ENCODE measurements at regions not wholly inside any gene's neighbourhood (a gene's known extent, or its start where the extent isn't known, plus 50 kb on each side); places are given as distances from the start of the nearest gene placed in this dataset.

DNA sequence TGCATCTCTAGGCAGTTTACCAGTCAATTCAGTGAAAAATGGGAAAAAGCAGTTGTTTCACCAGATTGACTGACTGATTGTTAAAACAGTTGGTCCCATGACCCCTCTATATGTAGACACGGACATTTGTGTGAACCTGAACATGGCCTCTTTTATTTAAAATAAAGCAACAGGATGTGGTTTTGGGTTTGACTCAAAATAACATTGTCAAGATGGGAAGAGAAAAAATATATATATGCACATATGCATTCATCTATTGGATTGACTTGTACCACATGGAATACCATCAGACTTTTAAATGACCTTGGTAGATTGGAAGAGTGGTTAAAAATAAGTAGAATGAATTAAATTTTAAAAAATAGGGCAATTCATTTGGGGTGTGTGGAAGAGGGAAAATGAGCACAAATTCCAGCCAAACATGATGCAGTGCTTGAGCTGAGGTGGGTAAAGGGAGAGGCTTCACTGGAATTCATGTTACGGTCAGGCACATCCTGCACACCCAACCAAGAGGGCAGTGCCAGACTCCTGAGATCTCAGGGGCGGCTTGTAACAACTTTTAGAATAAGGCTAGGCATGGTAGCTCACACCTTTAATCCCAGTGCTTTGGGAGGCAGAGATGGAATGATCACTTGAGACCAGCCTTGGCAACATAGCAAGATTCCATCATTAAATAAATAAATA is 560.7 kb upstream of the TENM3 start:
- DNase-seq (ENCODE audit: low spot score): no peak

DNA sequence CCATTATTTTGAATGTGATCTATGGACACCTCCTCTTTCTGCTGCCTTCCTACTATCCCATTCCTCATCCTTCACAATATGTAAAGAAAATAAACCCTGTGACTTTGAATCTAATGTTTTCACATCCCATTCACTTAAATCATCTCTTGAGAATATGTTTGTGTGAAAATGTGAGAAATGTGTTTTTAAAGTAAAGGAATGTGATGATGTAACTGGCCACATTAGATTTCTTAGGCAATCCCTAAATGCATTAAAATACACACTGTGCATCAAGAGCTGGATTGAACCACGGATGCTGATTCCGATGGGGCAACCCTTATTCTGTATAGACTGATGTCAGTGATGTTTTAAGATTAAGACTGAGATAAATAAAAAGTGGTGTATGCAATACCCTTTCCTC is 558.9 kb upstream of the TENM3 start:
- no peak for DNase-seq (ENCODE audit: low spot score)

DNA sequence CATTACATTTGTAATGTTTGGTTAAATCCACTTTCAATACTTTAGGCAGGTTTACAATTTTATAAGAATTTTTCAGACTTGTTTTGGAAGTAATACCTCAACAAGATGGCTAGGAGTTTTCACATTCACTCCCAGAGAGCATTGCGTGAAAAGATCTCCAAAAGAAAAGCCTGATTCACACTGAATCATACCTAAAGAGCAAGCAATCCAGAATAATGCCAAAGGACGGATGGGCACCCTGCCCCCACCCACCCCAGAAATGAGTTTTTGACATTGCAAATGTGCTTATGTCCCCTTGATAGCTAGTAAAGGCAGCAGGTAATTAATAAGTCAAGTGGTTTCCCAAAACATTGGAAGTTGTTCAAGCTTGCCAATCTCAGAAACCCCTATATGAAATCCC is 557.7 kb upstream of the TENM3 start:
- DNase-seq (ENCODE audit: low spot score): no peak

DNA sequence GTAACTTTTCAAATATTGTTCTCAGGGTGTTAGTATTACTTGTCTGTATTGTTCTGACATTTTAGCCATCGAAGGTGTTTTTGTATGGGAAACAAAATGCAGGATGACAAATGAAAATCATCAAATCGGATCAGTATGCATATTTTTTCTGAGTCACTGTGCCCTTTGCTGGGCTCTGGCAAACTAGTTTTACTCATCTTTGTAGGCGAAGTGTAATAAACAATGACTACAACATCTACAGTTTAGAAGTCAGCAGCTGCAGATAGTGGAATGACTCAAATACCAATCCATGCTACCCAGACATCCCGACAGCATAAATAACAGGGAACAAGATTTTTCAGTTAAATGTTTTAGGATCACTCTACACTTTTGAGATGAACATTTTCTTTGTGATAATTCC is 557.3 kb upstream of the TENM3 start:
- peak; percentile 6 for DNase-seq (ENCODE audit: low spot score)

DNA sequence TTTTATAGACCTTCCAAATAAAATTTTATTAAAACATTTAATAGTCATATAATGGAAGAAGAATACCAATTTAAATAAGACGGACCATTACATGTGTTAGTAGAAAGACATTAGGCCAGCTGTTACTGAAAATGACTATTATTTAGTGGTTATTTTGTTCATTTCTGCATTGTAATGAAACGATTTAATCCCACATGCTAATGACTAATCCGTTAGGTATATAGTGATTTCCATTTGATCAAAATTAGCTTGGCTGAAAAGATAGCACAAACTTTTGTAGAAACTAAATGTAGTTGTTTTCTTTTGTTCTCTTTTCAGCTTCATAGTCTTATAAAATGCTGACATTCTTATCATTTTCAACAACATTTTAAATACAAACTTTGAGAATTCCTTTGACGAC is 556.1 kb upstream of the TENM3 start:
- DNase-seq (ENCODE audit: low spot score): no peak

DNA sequence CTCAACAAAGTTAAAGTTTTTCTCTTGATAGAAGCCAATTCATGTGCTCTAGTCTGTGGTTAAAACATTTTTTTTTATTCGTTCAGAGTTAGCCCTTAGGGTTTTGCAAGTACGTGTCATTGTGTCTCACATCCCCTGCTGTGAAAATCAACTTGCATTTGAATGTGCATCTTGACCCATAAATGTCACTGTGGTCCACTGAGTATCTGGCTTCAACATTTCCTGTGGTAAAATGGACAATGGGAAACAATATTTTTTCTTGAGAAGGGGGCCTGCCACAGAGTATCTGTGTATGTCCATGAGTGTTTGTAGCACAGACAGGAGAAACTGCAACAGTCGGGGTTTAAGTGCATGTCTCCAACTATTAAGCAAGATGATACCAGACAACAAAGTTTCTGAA is 554.8 kb upstream of the TENM3 start:
- DNase-seq (ENCODE audit: low spot score): no peak

DNA sequence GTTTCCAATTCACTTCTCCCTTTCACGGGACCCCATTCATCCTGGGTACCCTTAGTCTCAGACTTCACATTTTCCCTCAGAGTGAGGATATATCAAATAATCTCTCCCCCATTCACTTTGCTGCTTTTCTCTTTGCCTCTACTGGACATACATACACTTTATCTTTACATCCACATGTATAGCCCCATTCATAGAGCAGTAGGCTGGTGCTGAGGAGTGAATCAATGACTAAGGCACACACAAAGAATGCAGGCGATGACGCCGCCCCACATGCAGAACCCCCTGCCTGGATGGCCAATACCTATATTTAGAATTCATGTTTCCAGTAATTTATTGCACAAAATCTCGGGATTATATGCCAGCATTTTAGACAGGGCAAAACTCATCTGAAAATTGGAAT is 554.3 kb upstream of the TENM3 start:
- no peak for DNase-seq (ENCODE audit: low spot score)

DNA sequence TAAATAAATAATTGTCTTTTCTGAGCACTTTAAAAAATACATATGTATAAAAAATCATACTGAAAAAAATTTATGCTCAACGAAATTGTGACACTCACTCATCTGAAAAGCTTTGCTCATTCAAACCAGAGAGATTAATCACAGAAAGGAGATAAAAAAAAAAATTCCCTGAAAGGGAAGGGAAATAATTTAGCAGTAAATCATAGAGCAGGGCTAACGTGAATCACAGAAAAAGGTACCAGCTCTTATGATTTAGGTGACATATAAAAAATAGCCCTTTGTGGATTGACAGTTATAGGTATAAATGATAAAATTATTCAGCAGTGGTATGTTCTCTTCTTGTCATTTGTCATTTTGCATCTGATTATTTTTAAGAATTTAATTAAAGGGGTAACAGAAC is 552.7 kb upstream of the TENM3 start:
- DNase-seq (ENCODE audit: low spot score): no peak

DNA sequence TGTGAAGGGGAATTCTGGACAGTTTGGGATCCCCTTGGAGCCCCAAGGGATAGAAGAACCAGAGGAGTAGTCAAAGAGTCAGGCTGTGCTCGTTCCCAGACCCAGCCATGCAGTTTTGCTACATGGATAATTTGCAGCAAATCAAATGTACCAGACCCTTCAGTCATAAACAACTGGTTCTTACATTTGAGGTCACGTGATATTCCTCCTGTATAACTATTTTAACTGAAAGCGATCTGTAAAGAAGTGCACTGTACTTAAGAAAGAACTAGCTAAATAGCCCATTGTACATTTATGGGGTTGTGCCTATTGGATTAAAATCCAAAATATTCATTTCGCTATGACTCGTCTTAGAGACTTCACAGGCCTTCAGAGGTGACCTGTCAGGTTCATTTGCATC is 550.2 kb upstream of the TENM3 start:
- DNase-seq (ENCODE audit: low spot score): no peak

DNA sequence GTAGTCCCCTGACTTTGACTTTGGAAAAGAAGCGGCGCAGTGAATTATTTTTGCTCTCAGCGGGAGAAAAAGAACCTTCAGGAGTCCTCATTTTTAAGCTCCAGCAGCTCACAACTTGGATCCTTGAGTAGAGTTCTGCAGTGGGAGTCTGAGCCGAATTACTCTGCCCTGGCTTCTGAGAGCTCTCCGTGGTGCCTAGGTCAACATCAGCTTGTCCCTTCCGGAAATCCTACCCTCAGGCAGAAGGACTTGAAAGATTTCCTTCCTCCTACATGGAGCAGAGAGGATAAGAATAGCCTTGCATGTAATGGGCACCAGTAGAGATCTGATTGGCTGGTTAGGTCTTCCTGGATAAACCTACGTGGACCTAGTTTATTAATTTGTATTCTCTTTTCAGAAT is 549.7 kb upstream of the TENM3 start:
- DNase-seq (ENCODE audit: low spot score): no peak

DNA sequence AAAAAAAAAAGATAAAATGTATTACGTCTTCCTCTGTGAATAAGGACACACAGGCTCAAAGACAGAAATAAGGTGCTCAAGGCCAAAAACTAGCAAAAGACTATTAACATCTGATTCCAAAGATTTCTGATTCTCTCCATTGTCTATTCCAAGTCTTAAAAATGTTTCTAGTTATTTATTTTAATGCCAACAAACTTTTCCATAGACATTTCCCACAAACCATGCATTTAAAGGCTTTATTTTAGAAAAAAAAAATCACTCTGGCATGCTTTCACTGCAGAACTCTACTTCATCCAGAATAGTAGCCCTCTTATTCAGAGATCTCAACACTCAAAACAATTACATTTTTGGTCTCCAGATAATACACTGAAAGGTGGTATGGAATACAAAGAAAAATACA is 545.0 kb upstream of the TENM3 start:
- DNase-seq (ENCODE audit: low spot score): no peak

DNA sequence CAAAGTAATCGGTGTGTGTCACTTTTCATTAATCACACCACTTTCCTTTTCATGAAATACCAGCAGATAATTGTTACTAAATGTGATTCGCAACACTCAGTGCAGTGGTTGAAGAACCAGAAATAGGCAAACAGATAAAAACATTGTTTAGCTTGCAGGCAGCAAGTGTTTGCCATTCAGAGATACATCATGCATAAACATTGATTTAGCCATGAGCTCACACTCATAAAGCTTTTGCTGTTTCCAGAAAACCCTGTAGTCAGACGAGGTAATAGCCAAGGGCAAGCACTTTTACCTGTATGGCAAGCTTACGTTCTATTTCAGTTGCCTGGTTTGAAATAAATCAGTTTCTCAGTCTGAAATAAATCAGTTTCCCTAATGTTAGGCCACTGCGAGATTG is 542.0 kb upstream of the TENM3 start:
- DNase-seq (ENCODE audit: low spot score): no peak

DNA sequence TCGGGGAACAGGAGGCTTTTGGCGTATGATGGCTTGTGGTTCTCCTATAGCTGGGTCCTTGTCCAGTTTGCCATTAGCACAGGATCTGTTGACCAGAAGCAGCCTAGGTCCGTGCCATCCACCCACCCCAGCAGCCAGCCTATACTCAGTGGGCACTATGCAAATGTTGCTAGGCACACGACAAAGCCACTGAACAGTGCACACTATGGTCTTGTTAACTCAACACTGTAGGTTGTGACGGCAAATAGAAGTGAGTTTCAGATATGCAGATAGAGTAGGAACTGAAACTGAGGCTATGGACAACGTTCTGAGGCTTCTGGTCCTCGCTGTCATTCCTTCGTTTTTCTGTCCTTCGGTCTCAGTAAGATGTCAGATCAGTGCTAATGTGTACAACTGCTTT is 541.3 kb upstream of the TENM3 start:
- DNase-seq (ENCODE audit: low spot score): no peak

DNA sequence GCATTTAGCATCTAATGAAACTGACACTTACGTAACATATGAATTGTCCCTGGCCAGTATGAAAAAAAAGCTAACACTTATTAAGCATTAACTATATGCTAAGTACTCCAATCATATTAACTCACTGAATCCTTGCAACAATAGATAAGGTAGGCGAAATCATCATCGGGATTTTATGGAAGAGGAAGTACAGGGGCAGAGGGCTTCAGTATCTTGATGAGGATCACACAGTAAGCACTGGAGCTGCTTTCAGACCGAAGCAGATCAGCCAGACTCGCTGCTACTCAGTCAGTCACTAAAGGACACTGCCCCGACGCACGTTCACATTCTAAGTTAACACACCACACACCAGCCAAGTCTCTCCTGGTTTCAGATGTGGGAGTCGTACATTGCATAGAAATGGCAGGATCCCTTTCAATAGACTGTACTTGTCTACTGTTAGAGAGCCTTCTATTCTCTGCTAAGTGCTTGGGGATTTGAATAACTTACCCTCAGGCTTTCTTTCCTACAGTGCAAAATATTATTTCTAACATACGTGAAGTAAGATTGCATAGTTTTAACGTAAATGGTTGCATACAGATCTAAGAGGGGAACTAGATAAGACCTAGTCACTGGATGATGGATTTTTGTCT is 540.2 kb upstream of the TENM3 start:
- no peak for DNase-seq (ENCODE audit: low spot score)

DNA sequence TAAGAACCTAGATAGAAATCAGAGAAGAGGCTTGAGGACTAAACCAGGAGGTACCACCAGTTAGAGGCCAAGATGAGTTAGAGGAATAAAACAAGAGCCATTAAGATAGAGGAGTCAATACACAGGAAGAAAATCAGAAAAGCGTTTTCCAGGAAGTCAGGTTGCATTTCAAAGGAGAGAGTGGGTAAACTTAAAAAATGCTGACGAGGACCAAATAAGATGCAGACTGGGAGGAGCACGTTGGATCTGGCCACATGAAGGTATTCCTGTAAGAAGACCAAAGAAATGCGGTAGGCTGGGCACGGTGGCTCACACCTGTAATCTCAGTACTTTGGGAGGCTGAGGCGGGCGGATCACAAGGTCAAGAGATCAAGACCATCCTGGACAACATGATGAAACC is 533.1 kb upstream of the TENM3 start:
- no peak for DNase-seq (ENCODE audit: low spot score)

DNA sequence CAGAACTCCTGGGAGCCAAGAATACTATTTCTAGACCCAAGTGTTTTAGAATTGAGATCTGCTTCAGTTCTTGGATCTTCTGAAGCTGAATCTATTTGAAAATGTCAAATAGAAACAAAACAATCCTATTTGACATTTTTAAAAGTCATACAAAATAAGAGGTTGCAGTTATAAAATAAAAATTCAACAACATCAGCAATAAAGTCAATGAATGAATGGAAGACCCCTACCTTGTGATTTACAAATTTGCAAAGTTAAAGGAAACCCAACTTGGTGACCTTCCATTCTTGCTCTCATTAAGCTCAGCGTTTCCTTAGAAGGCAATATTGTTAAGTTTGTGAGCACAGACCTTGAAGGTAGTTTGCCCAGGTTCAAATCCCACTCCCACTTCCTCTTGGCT is 531.8 kb upstream of the TENM3 start:
- no peak for DNase-seq (ENCODE audit: low spot score)

DNA sequence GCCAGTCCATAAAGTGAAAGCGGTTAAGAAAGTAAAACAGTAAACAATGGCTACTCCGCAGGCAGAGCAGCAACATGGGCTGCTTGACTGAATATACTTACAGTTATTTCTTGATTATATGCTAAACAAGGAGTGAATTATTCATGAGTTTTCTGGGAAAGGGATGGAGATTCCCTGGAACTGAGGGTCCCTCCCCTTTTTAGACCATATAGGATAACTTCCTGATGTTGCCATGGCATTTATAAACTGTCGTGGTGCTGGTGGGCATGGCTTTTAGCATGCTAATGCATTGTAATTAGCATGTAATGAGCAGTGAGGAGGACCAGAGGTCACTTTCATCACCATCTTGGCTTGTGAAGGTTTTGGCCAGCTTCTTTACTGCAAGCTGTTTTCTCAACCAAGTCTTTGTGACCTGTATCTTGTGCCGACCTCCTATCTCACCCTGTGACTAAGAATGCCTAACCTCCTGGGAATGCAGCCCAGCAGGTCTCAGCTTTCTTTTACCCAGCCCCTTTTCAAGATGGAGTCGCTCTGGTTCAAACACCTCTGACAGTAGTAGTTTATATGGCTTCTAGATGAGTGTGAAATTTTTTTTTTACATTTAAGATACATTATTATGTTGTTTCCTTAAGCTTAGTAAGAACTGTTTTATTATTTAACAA is 514.8 kb upstream of the TENM3 start:
- no peak for DNase-seq (ENCODE audit: low spot score)

DNA sequence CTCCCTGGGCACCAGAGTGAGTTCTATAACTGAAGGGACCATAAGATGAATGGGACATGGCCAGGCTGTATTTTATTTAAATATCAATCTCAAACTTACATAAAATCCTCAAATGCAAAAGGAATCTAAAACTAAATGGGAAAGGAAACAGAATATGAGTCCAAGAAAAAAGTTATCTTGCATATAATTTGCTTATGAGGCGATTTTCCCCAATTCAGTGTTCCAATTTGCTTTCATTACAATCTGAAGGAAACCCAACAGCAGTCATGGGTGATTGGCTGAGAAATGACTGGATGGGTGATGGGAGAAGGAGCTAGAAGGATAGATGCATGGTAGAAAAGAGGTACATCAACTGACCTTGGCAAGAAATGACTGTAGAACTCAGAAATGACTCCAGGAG is 511.3 kb upstream of the TENM3 start:
- DNase-seq (ENCODE audit: low spot score): no peak

DNA sequence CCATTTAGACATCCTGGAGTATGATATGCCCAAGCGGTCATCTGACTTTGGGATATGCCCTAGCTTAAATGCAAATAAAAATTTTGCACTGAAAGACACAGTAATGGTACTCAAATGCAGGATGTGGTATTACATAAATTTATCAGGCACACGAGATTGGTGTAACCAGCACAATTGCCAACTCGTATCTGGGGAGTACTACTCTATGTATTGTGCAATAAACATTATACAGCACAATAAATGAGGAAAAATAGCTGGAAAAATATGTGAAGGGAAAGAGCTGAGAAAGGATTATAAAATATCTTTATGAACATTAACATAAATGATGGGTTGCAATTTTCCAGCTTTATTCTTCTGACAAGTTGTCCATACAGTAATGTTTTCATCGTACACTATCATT is 505.5 kb upstream of the TENM3 start:
- DNase-seq (ENCODE audit: low spot score): no peak

DNA sequence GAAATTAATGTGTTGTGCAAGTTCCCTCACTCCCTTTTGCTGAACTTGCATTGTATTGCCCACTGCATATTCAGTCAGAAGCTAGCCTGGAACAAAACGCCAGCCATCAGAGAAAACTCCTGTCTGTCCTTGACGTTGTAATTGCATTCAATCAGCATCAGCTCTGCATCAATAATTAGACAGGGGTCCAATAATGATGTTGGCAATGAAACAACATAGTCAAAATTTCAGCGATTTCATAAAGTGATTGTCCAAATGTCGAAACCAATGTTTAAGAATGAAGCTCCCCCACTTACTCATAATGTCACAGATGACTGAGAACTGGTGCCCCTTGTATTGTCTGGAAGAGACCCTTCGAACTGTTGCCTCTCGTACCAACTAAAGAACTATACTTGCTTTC is 504.2 kb upstream of the TENM3 start:
- DNase-seq (ENCODE audit: low spot score): no peak

DNA sequence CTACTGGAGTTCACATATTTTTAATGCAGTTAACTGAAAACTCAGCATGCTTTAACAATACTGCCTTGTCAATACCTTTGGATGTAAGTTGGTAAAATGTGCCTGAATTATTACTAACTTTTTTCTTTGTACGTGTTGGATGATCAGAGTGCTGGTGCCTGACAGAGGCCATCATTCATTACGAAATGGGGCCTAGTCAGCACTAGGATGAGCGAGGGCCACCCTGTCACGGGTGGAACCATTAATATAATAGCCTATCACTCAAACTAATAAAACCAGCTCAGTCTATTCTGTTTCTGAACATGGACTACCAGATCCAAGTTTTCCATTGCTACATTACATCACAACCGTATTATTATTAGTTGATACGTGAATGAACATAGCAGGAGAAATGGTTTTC is 501.7 kb upstream of the TENM3 start:
- no peak for DNase-seq (ENCODE audit: low spot score)

DNA sequence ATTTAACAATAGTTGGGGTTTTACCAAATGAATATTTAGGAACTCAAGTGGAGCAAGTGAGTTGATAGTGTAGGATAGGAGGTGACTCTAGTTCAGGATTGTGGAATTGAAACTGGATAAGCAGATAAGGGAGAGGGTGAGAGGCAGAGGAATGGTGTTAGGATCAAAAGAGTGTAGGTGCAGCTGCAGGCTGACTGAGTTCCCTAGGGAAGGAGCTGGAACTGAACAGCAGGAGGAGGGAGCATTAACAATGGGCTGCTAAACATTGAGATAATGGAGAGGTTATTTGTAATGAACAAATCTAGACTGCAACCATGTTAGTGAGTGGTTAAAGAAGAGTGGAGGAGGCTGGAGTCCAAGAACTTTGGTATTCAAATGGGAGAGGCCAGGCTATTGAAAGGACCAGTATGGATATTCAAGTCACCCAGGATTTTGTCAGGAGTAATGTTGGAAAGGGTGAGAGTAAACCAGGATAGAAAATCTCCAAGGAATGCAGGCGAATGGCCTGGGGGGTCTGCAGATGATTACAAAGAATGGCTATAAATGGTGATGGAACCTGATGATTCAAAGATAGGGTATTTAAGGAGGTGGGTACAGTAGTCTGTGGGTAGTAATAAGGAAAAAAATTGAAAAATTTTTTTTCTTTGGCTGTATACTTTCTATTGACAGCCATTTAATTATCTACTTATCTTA is 497.1 kb upstream of the TENM3 start:
- no peak for DNase-seq (ENCODE audit: low spot score)

DNA sequence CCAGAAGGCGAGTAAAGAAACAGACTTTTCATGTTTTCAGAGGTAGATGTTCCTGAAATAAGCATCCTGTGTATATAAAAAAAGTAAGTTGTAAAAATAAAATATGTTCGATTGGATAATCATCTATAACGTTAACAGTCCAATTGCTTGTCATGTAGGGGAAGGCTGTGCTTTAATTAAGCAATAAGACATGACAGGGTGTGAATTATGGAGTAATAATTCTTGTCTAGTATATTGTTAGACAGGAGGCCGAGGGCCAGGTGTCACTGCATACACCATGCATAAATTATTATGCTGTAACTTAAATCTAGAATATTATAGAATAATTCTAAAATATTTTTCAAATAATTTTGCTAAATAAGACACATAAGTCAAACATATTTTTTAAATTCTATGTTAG is 494.6 kb upstream of the TENM3 start:
- no peak for DNase-seq (ENCODE audit: low spot score)

Measured in kidney tubule cell (primary cell).